ENCODE measurements at regions not wholly inside any gene's neighbourhood (a gene's known extent, or its start where the extent isn't known, plus 50 kb on each side); places are given as distances from the start of the nearest gene placed in this dataset.
A peak's percentile ranks its signal among the peaks of the same experiment; 100 is the strongest.

DNA sequence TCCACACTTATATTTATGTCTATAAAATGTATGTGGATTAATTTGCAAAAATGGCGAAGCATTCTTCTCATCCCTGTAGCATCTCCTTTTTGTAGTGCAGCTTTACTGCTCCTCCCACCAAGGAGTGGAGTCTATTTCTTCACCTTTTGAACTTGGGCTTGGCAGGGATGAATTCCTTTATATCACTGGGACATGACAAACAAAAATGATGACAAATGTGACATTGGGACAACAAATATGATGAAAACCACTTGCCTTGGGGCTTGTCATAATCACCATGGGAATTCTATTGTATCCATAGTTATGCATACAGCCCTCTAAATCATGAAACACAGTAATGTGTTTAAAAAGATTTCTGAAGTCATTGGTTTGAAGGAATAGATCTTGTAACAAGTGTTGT is 155.0 kb downstream of the TNFSF18 start:
- no peak overlapping the region for H3K27ac ChIP-seq (ENCODE audit: low read depth, low read length, poor library complexity, severe bottlenecking)
- POLR2A ChIA-PET (ENCODE audit: low non-redundant PET), result no interaction called here
- no peaks in the 10 kb centered on the region for H3K27me3 ChIP-seq (replicated peaks; ENCODE audit: insufficient read depth, low read depth, low read length, poor library complexity)
- BruUV-seq (replicated peaks), result no TSS peak
- DNase-seq (ENCODE audit: low spot score), result no peak
- TF ChIP-seq, protein P1, sequence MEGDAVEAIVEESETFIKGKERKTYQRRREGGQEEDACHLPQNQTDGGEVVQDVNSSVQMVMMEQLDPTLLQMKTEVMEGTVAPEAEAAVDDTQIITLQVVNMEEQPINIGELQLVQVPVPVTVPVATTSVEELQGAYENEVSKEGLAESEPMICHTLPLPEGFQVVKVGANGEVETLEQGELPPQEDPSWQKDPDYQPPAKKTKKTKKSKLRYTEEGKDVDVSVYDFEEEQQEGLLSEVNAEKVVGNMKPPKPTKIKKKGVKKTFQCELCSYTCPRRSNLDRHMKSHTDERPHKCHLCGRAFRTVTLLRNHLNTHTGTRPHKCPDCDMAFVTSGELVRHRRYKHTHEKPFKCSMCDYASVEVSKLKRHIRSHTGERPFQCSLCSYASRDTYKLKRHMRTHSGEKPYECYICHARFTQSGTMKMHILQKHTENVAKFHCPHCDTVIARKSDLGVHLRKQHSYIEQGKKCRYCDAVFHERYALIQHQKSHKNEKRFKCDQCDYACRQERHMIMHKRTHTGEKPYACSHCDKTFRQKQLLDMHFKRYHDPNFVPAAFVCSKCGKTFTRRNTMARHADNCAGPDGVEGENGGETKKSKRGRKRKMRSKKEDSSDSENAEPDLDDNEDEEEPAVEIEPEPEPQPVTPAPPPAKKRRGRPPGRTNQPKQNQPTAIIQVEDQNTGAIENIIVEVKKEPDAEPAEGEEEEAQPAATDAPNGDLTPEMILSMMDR (conservative IDR thresholded peaks at IDR 0.05; ENCODE audit: low read depth, low read length), result no peak
- TF ChIP-seq EZH2 (IDR thresholded peaks at IDR 0.05; ENCODE audit: borderline replicate concordance, low read depth, low read length, poor library complexity, severe bottlenecking), result no peak
- intact Hi-C loops (cut with micrococcal nuclease; ENCODE audit: unreplicated experiment), result no loop called here
- no peak overlapping the region for H3K4me3 ChIP-seq (ENCODE audit: low read depth, low read length, poor library complexity, severe bottlenecking)
- H3K36me3 ChIP-seq (ENCODE audit: insufficient read depth, low read length, poor library complexity, severe bottlenecking), result no peaks in the 10 kb centered on the region
- no peaks in the 10 kb centered on the region for H3K9me3 ChIP-seq (ENCODE audit: low read depth, low read length, poor library complexity, severe bottlenecking)
- H3K4me1 ChIP-seq (ENCODE audit: insufficient read depth, low read length, poor library complexity, severe bottlenecking), result no peaks in the 10 kb centered on the region
- CTCF ChIA-PET, result no interaction called here

DNA sequence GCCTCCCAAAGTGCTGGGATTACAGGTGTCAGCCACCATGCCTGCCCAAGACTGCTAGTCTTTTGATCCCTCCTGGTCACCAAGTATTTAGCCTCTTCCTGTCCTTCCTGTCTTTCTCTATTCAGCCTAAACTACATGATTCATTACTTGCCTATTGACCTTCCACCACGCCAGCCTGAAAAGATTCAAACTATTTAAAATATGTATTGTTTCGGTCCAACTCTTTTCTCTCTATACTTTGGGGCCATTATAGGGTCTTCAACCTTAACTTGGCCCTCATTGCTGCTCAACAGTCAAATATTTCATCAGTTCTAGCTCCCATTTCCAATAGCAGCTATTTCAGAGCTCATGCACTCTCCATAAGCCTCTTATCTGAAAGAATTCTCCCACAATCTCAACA is 153.0 kb downstream of the TNFSF18 start:
- H3K27me3 ChIP-seq (replicated peaks; ENCODE audit: insufficient read depth, low read depth, low read length, poor library complexity), result no peaks in the 10 kb centered on the region
- H3K27ac ChIP-seq (ENCODE audit: low read depth, low read length, poor library complexity, severe bottlenecking), result no peak overlapping the region
- TF ChIP-seq, protein P1 (conservative IDR thresholded peaks at IDR 0.05; ENCODE audit: low read depth, low read length), result no peak
- no peak for TF ChIP-seq EZH2 (IDR thresholded peaks at IDR 0.05; ENCODE audit: borderline replicate concordance, low read depth, low read length, poor library complexity, severe bottlenecking)
- intact Hi-C loops (cut with micrococcal nuclease; ENCODE audit: unreplicated experiment), result no loop called here
- H3K4me3 ChIP-seq (ENCODE audit: low read depth, low read length, poor library complexity, severe bottlenecking), result no peak overlapping the region
- no peaks in the 10 kb centered on the region for H3K9me3 ChIP-seq (ENCODE audit: low read depth, low read length, poor library complexity, severe bottlenecking)
- ChIA-PET CTCF (no interaction called here), POLR2A (ENCODE audit: low non-redundant PET) (no interaction called here)
- BruUV-seq (replicated peaks), result no TSS peak
- DNase-seq (ENCODE audit: low spot score), result no peak
- H3K36me3 ChIP-seq (ENCODE audit: insufficient read depth, low read length, poor library complexity, severe bottlenecking), result no peaks in the 10 kb centered on the region
- H3K4me1 ChIP-seq (ENCODE audit: insufficient read depth, low read length, poor library complexity, severe bottlenecking), result no peaks in the 10 kb centered on the region

DNA sequence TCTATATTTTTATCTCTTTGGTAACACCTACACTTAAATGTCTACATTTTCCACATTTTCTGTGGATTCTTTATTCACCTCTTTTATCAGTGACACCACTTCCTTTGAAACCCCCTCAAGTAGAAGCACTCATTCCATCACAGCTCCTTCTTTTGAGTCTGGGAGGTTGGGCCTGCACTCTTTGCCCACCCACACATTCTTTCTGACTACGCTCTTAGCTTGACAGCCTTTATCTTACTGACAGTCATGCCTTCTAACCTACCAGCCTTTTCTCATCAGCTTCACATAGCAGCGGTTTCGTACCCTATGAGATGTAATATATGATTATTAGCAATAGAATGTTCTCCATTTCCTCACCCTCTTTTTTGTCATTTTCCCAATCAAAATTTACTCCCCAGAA is 151.9 kb downstream of the TNFSF18 start:
- H3K9me3 ChIP-seq (ENCODE audit: low read depth, low read length, poor library complexity, severe bottlenecking), result no peaks in the 10 kb centered on the region
- BruUV-seq (replicated peaks), result no TSS peak
- peak; percentile 29 for DNase-seq (ENCODE audit: low spot score)
- intact Hi-C loops (cut with micrococcal nuclease; ENCODE audit: unreplicated experiment), result no loop called here
- ChIA-PET CTCF (no interaction called here), POLR2A (ENCODE audit: low non-redundant PET) (no interaction called here)
- no peak overlapping the region for H3K27ac ChIP-seq (ENCODE audit: low read depth, low read length, poor library complexity, severe bottlenecking)
- H3K36me3 ChIP-seq (ENCODE audit: insufficient read depth, low read length, poor library complexity, severe bottlenecking), result no peaks in the 10 kb centered on the region
- TF ChIP-seq, protein P1 (conservative IDR thresholded peaks at IDR 0.05; ENCODE audit: low read depth, low read length), result no peak
- TF ChIP-seq EZH2 (IDR thresholded peaks at IDR 0.05; ENCODE audit: borderline replicate concordance, low read depth, low read length, poor library complexity, severe bottlenecking), result no peak
- no peaks in the 10 kb centered on the region for H3K27me3 ChIP-seq (replicated peaks; ENCODE audit: insufficient read depth, low read depth, low read length, poor library complexity)
- H3K4me1 ChIP-seq (ENCODE audit: insufficient read depth, low read length, poor library complexity, severe bottlenecking), result no peaks in the 10 kb centered on the region
- H3K4me3 ChIP-seq (ENCODE audit: low read depth, low read length, poor library complexity, severe bottlenecking), result no peak overlapping the region
